CD14-positive monocyte (primary cell): ENCODE measurements at regions not wholly inside any gene's neighbourhood (a gene's known extent, or its start where the extent isn't known, plus 50 kb on each side); places are given as distances from the start of the nearest gene placed in this dataset.

ENCODE experiments used
- DNase-seq, 3 donors: peaks; one replicate each; pipeline ENCODE4 v3.0.0-alpha.2; 2011 to 2022
- H2AFZ ChIP-seq: 2 replicates; pipeline ENCODE4 v1.6.0; 2012; ENCODE audit warnings: mild to moderate bottlenecking, low read depth, low read length, inconsistent platforms; ENCODE audit not compliant: insufficient read depth, poor library complexity, severe bottlenecking
- H3K27ac ChIP-seq, 2 donors: 1 replicate in 1 of 2; 2 replicates in 1 of 2; pipeline ENCODE4 v1.5.1; 2012 to 2013; ENCODE audit warnings: low read length in 2 of 2, control low read depth in 1 of 2, inconsistent platforms in 1 of 2, low read depth in 1 of 2, mild to moderate bottlenecking in 1 of 2
- H3K27me3 ChIP-seq, 2 donors: one replicate each; pipeline versions ENCODE4 v1.6.0 to v1.6.1; 2011 to 2013; ENCODE audit warnings: low read length in 2 of 2; ENCODE audit not compliant: control insufficient read depth in 2 of 2, insufficient read depth in 2 of 2
- H3K36me3 ChIP-seq, 2 donors: replicated peaks in 1 of 2; 1 replicate in 1 of 2; 2 replicates in 1 of 2; pipeline versions ENCODE4 v1.5.1 to v1.6.1; 2012 to 2013; ENCODE audit warnings: low read length in 2 of 2, control low read depth in 1 of 2, inconsistent platforms in 1 of 2, mild to moderate bottlenecking in 1 of 2; ENCODE audit not compliant: insufficient read depth in 2 of 2, control insufficient read depth in 1 of 2
- H3K4me1 ChIP-seq, 2 donors: 1 replicate in 1 of 2; 2 replicates in 1 of 2; pipeline versions ENCODE4 v1.5.1 to v1.6.1; 2012 to 2013; ENCODE audit warnings: low read length in 2 of 2, control low read depth in 1 of 2, inconsistent platforms in 1 of 2, mild to moderate bottlenecking in 1 of 2, moderate library complexity in 1 of 2; ENCODE audit not compliant: insufficient read depth in 2 of 2, control insufficient read depth in 1 of 2
- H3K4me2 ChIP-seq: replicated peaks from 2 replicates; pipeline ENCODE3; 2012; ENCODE audit warnings: low read length, moderate library complexity, mild to moderate bottlenecking; ENCODE audit not compliant: poor library complexity, severe bottlenecking; ENCODE audit errors: extremely low read depth
- H3K4me3 ChIP-seq, 3 experiments: fragments of 200-600 bp in 1 of 3; sonication (generic) in 1 of 3; replicated peaks in 1 of 3; 1 replicate in 2 of 3; 2 replicates in 1 of 3; pipeline ENCODE4 v1.5.1; 2011 to 2013; ENCODE audit warnings: low read length in 3 of 3, mild to moderate bottlenecking in 3 of 3, control low read depth in 2 of 3, low read depth in 2 of 3, inconsistent platforms in 1 of 3, moderate library complexity in 1 of 3
- H3K79me2 ChIP-seq: 2 replicates; pipeline ENCODE4 v1.6.0; 2012; ENCODE audit warnings: mild to moderate bottlenecking, control low read depth, inconsistent platforms, low read length, moderate library complexity; ENCODE audit not compliant: insufficient read depth
- H3K9ac ChIP-seq: 2 replicates; pipeline ENCODE4 v1.6.0; 2017; ENCODE audit warnings: low read length, mild to moderate bottlenecking; ENCODE audit not compliant: insufficient read depth, poor library complexity, severe bottlenecking
- H3K9me3 ChIP-seq, 2 donors: replicated peaks in 1 of 2; 1 replicate in 1 of 2; 2 replicates in 1 of 2; pipeline versions ENCODE4 v1.5.1 to v1.6.1; 2012 to 2013; ENCODE audit warnings: low read length in 2 of 2, control low read depth in 1 of 2; ENCODE audit not compliant: control insufficient read depth in 1 of 2, insufficient read depth in 1 of 2
- H4K20me1 ChIP-seq: 2 replicates; pipeline ENCODE4 v1.6.0; 2012; ENCODE audit warnings: mild to moderate bottlenecking, low read length, control low read depth, moderate library complexity; ENCODE audit not compliant: insufficient read depth
- H3K27ac Mint-ChIP-seq, 7 donors: one replicate each; pipeline ENCODE4 v1.8.0; 2020; ENCODE audit warnings: mild to moderate bottlenecking in 7 of 7, mixed read lengths in 7 of 7, moderate library complexity in 6 of 7, inconsistent platforms in 2 of 7
- H3K27me3 Mint-ChIP-seq, 3 donors: one replicate each; pipeline ENCODE4 v1.8.0; 2021 to 2022; ENCODE audit warnings: low read depth in 3 of 3, mild to moderate bottlenecking in 3 of 3, mixed read lengths in 3 of 3, moderate library complexity in 3 of 3, inconsistent platforms in 1 of 3
- H3K36me3 Mint-ChIP-seq, 2 donors: one replicate each; pipeline ENCODE4 v1.8.0; 2020; ENCODE audit warnings: mixed read lengths in 2 of 2, inconsistent platforms in 1 of 2, mild to moderate bottlenecking in 1 of 2
- H3K4me1 Mint-ChIP-seq: one replicate; pipeline ENCODE4 v1.8.0; 2020; ENCODE audit warnings: mild to moderate bottlenecking, mixed read lengths
- H3K4me3 Mint-ChIP-seq, 2 donors: one replicate each; pipeline ENCODE4 v1.8.0; 2020; ENCODE audit warnings: mild to moderate bottlenecking in 2 of 2, mixed read lengths in 2 of 2, moderate library complexity in 1 of 2
- H3K9me3 Mint-ChIP-seq, 7 donors: one replicate each; pipeline ENCODE4 v1.8.0; 2020 to 2022; ENCODE audit warnings: mixed read lengths in 7 of 7, mild to moderate bottlenecking in 6 of 7, moderate library complexity in 6 of 7, inconsistent platforms in 2 of 7
- CTCF ChIP-seq: fragments of 200-600 bp; IDR thresholded peaks from one replicate; pipeline ENCODE4 v1.8.0; 2022; ENCODE audit warnings: antibody characterized with exemption, mild to moderate bottlenecking
- WGBS: methylation state at CpG from one replicate; pipeline ENCODE4 v1.1.5; 2013; ENCODE audit warnings: missing lambda C conversion rate; ENCODE audit not compliant: insufficient coverage; 5-methylcytosine and 5-hydroxymethylcytosine counted together
- intact Hi-C, 2 donors: fragments of 100-400 bp; cut with micrococcal nuclease; formaldehyde crosslinking; loops; one replicate each; pipeline versions ENCODE4 v1.15.0 to v1.15.1; 2023

- H4K20me1 ChIP-seq, result no peaks in the 10 kb centered on the region
- H3K9ac ChIP-seq, result no peak overlapping the region
- no peaks in the 10 kb centered on the region for H3K36me3 ChIP-seq
- 93% methylated on average over 2 of the region's 5 CpGs for WGBS
- H3K36me3 Mint-ChIP-seq, result no peaks in the 10 kb centered on the region
- no peak overlapping the region for H3K27ac ChIP-seq
- no peaks in the 10 kb centered on the region for H3K4me1 Mint-ChIP-seq
- peaks cover 0 to 12% (median 4%) of the 10 kb centered on the region in 7 donors for H3K9me3 Mint-ChIP-seq
- H3K27ac Mint-ChIP-seq, result no peak overlapping the region
- no peak overlapping the region for H3K4me2 ChIP-seq
- H3K79me2 ChIP-seq, result no peaks in the 10 kb centered on the region
- no peak for TF ChIP-seq CTCF
- no peaks in the 10 kb centered on the region for H3K4me1 ChIP-seq
- DNase-seq, result no peak
- no peaks in the 10 kb centered on the region for H3K27me3 ChIP-seq
- intact Hi-C loops, result no loop called here
- H3K4me3 ChIP-seq, result no peak overlapping the region
- no peaks in the 10 kb centered on the region for H3K27me3 Mint-ChIP-seq
- H2AFZ ChIP-seq, result no peak overlapping the region
- H3K9me3 ChIP-seq, result no peaks in the 10 kb centered on the region
- no peak overlapping the region for H3K4me3 Mint-ChIP-seq
These were observed 138.8 kb upstream of the TAPT1 start for GRCh38 chr4:16365036-16365569.

GRCh38 chr4:16360694-16361262, 134.5 kb upstream of the TAPT1 start:
- WGBS, result 96% methylated on average over 33 of the region's 36 CpGs
- H3K4me2 ChIP-seq, result no peak overlapping the region
- Mint-ChIP-seq H3K27ac (no peak overlapping the region), H3K9me3 (peaks cover 0 to 6% (median 3%) of the 10 kb centered on the region in 7 donors), H3K4me3 (no peak overlapping the region), H3K36me3 (no peaks in the 10 kb centered on the region), H3K27me3 (peaks cover 0 to 2% (median 0%) of the 10 kb centered on the region in 3 donors), H3K4me1 (no peaks in the 10 kb centered on the region)
- H3K9me3 ChIP-seq, result no peaks in the 10 kb centered on the region
- H3K4me1 ChIP-seq, result no peaks in the 10 kb centered on the region
- DNase-seq, result no peak
- no peak overlapping the region for H3K4me3 ChIP-seq
- no peak overlapping the region for H2AFZ ChIP-seq
- no peak overlapping the region for H3K9ac ChIP-seq
- no peaks in the 10 kb centered on the region for H3K27me3 ChIP-seq
- no peaks in the 10 kb centered on the region for H3K79me2 ChIP-seq
- no peak for TF ChIP-seq CTCF
- intact Hi-C loops, result no loop called here
- H3K27ac ChIP-seq, result no peak overlapping the region
- H3K36me3 ChIP-seq, result no peaks in the 10 kb centered on the region
- no peaks in the 10 kb centered on the region for H4K20me1 ChIP-seq
